HG02870 (cell line): ENCODE measurements at regions not wholly inside any gene's neighbourhood (a gene's known extent, or its start where the extent isn't known, plus 50 kb on each side); places are given as distances from the start of the nearest gene placed in this dataset.
"Not testable (repeated sequence)": the region's sequence is repeated elsewhere in the genome, so short reads cannot be mapped to it uniquely, and the experiment has no call there.

Experiments used
- ATAC-seq: cut with Tn5 transposase; IDR thresholded peaks from one replicate; pipeline ENCODE4 v1.9.1; 2021; ENCODE audit warnings: mild to moderate bottlenecking, moderate library complexity; ENCODE audit not compliant: unreplicated experiment

DNA sequence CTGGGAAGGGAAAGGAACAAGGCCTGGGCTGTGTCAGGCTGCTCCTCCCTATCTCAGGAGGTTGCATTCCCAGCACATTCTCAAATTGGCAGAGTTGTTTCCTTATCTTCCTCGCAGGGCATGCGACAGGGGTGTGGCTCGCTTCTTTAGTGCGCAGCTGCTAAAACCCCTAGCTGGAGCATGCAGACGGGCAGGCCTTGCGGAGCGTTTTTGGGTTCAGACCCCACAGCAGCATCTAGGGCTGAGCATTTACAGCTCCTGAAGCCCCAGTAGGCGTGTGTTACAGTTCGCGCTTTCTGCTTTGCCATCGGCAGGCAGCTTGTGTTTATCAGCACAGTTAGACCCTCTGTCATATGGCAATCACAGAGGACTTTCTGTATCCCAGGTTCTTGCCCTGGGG, 392.4 kb downstream of the TECRL start:
- no peak for ATAC-seq

DNA sequence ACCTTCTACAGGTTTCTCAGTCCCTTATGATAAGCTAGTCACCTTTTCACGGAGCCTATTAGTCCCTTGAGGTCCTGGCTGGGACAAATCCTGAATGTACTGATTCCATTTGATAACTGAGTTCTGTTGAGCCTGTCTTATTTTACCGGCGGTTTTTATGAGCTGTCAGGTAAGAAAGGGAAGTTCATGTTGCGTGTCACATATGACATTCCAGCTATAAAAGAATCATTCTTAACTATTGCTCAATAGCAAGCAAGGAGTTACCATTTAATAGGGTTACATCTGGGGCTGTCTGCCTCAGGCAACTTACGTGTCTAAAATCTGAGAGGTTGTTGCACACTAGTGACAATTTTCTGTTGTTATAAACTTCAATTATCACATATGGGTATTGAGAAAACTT, 394.6 kb downstream of the TECRL start:
- ATAC-seq, result no peak

DNA sequence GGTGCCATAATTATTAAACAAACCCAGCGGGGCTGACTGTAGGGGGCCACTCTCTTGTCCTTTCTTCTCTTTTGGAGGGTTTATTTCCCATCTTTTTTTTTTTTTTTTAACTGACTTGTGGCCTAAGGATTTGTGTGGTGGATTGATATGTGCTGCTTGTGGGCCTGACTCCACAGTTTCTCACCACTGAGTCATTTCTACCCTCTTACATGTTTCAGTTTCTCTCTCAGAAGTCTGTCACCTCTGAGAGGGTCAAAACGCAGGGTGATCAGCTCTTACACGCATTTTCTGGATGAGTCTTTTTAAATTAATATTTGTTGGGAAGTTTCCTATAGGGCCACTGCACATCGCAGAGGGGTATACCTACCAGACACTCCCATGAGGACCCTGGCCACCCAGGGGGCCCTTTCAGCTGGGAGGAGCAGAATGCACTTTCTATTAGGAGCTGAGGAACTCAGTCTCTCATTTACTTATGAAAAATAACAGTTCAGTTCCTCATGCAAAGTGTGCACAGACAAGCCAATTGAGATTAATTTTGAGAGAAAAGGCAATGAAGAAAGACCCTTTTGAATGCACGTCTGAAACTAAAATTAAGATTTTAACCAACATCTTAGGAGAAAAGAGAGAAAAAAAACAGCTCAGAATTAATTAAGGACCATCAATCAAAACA, 407.9 kb downstream of the TECRL start:
- peak; percentile 100 for ATAC-seq

DNA sequence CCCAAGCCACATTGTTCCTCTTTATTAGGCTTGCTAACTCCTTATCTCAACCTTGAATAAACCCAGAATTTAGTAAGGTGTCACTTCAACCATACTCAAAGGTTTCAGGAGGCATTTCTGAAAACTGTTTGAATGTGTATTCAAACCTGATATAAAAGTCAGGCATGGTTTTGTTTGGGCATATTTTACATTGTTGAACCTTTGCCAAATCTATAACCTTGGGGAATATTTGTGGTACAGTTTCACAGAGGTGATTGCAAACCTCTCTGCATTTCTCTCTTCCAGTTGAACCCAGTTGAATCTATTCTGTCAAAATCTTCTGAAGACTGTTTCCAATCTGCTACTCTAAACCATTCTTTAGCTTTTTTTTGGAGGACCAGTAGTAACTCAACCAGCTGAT, 409.0 kb downstream of the TECRL start:
- no peak for ATAC-seq

DNA sequence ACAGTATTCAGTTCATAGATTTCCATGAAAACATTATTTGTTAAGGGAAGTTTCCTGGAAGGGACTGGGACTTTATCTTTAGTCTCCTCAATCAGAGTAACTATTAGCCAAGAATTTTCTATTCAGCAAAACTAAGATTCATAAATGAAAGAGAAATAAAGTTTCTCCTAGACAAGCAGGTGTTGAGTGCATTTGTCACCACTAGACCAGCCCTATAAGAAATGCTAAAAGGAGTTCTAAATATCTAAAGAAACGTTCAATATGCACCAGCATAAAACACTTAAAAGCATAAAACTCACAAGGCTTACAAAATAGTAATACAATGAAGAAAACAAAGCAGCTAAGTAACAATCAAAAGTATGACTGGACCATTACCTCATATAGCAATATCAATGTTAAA, 423.0 kb downstream of the TECRL start:
- ATAC-seq, result no peak

DNA sequence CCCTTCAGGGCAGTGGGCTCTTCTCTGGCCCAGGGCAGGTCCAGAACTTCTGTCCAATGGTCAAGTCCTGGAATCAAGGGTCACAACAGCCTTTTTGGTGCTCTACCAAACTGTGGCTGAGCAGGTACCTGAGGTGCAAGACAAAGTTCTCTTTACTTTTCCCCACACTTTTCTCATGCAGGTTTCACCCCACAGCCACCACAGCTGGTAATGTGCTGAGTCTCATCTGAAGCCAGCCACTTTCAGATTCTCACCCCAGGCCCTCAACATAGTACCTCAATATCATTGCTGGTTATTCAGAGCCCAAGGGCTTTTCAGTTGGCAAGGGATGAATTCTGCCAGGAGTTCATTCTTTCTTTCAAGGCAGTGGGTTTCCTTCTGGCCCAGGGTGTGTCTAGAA, 426.0 kb downstream of the TECRL start:
- ATAC-seq, result no peak

DNA sequence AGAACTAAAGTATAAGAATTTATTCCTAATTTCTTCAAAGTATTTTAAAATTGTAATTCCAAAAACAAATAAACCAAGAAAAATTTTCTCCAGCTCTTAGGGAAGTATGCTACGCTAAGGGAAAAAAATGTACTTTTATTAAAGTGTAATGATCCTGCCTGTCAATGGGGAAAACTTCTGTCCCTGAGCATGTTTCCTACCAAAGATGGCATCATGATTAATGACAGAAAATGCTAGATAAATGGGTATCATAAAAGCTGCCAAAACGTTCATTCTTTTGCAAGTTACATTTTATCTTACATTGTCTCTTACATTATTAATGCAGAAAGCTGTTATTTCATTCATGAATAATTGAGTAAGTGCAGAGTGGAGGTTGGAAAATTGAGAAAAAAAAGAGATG, 443.4 kb downstream of the TECRL start:
- ATAC-seq, result no peak

DNA sequence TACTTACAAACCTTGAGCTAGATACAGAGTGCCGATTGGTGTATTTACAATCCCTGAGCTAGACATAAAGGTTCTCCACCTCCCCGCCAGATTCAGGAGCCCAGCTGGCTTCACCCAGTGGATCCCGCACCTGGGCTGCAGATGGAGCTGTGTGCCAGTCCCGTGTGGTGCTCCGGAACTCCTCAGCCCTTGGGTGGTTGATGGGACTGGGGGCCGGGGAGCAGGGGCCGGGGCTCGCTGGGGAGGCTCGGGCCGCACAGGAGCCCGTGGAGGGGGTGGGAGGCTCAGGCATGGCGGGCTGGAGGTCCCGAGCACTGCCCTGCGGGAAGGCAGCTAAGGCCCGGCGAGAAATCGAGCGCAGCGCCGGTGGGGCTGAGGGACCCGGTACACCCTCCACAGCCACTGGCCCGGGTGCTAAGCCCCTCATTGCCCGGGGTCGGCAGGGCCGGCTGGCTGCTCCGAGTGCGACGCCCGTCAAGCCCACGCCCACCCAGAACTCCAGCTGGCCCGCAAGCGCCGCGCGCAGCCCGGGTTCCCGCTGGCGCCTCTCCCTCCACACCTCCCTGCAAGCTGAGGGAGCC, 466.5 kb downstream of the TECRL start:
- not testable (repeated sequence) for ATAC-seq

DNA sequence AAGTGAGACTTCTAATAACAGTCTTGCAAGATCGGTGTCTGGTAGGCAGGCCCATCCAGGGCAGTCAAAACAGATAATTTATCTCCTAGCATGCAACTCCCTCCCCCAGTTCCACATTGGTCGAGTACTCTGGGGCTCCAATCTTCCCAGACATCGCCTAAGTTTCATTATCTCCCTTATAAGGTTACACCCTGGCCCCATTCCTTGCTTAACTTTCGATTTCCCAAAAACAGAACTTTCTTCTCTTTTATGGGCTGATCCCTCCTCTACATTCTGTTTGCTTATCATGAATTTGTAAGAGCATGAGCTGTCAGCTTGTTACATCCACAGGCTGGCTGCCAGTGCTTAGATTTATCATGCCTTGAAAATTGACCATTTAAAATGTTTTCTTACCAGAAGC, 471.3 kb downstream of the TECRL start:
- ATAC-seq, result no peak

DNA sequence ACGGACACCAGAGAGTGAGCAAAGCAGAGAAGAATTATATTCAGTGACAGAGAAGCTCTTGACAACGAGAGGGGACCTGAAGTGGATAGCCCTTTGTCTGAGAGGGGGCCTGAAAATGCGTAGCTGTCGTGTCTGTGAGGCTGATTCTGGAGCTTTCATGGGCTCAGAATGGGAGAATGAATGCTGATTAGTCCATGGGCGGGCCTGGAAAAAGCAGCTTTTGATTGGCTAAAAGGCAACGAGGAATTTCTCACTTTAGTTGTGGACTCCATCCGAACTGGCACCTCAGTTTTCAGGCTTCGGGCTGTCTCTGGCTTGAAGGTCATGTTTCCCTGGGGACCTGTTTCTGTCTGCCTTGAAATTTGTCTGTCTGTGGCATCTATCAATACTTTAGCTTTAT, 487.1 kb downstream of the TECRL start:
- ATAC-seq, result no peak

DNA sequence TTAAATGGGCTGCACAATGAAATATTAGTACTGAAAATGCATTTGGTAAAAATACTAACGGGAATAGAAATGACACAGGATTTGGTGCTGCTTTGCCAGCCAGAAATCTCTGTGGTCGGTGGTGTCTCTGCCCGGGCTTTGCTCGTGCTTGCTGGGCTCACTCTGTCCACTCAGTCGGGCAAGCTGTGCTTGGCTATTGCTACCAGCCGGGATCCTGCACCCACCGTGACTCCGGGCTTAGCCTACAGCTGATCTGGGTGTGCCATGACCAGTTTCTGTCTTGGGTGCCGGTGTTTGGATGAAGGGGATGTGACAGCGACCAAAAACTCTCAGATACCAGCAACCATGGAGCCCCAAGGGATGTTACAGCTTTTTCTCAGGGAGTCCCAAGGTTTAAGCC, 487.7 kb downstream of the TECRL start:
- ATAC-seq, result no peak

DNA sequence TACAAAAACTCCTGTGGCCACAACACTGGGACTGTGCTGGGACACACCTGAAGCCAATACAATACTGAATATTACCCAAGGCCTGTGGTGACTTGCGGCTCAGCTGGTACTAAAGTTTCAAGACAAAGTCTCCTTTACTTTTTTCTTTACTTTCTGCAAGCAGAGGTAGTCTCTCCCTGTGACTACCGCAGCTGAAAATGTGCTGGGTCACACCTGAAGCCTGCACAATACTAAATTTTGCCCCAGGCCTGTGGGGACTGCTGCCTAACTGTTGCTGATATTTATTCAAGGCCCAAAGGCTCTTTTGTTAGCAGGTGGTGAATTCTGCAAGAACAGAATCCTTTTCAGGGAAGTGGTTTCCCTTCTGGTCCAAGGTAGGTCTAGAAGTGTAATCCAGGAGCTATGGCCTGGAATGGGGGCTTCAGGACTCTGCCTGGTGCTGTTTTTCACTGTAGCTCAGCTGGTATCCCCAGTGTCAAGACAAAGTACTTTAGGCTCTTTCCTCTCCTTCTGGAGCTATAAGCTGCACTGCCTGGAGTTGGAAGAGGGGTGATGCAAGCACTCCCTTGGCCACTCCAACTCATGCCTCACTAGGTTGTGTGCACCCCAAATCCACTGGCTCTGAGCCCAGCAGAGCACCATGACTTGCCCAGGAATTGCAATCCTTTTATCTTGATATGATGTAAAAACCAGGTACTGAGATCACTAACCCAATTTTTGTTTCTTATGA, 489.4 kb downstream of the TECRL start:
- ATAC-seq, result no peak

DNA sequence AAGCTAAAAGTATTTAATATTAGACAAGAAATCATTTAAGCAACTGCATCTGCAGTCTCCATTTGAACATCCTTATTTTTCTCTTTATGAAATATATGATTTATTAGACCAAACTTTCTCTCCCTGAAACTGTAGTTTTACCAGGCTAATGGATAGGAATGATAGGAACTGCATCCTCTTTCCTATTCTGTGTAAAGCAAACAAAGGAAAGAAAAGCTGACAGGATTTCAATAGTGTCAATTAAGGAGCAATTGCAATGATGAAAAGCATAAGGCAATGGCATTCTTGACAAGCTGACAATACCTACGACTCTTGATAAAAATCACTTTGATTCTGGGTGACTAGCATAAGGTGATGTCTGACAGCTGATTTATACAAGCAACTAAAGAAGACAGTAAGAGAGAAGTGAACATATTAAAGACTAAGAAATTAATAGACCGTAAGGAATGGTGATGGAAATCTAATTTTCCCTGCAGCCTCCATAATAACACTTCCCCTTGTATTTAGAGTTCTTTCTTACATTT, 502.5 kb downstream of the TECRL start:
- no peak for ATAC-seq

DNA sequence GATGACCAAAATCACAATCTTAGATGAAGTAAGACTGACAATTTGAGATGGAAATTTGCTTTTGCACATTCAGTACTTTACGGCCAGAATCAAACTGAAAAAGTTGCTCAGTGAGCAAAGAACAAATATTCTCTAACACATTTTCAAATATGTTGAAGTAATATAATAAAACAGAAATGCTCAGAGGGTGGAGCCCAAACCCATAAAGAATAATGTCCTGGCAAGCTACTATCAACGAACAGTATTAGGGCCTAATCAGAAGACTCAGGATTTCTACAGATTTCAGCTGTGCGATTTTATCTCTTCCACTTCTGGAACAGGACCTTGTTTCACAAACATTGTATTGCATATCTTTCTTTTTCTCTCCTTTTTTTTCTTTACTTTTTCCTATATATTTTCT, 505.0 kb downstream of the TECRL start:
- ATAC-seq, result no peak

DNA sequence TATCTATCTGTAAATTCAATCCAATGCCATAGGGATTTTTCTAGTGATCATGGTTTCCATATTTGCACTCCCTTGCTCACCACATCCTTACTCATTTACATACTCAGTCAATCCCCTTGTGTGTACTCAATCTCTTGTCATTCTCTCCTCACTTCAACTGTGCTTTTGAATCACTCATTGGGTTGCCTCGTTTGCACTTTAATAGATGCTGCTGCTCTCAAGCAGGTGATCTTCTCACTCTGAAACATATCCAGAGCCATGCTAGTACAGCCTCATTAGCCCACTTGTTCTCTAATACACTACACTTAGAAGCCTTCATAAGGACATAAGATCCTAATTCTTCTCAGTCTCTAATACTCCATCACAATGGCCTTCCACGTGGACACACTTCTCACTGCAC, 507.9 kb downstream of the TECRL start:
- no peak for ATAC-seq

DNA sequence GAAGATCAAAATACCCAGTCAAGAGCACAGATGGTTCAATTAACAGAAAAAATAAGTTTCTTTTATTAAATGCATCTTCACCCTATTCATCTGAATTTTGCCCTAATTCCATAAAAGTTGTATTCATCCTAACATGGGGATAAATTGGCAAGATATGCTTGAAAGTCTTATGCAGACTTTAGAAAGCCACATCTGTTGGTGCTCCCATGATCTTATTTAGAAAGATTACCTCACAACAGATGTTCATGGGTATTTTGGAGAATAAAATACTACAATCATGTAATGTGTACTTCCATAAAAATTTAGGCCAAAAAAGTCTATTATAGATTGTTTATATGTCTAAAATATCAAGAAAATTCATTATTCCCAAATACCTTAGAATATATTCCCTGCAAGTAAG, 510.3 kb downstream of the TECRL start:
- no peak for ATAC-seq

DNA sequence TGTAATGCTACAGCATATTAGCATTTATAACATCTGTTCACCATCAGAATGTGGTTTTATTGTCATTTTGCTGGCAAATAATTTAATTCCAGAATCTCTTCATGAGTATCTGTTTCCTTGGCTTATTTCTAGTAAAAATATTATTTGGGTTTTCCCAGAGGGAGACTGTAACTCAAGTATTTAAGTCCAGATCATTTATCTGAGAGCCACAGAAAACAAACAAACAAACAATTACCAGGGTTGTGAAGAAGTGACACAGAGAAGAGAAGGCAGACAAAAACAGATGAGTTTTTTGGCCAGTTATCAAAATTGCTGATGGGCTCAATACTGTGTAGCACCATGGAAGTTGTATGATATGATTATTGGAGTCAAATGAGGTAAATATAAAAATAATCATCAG, 515.1 kb downstream of the TECRL start:
- ATAC-seq, result no peak

DNA sequence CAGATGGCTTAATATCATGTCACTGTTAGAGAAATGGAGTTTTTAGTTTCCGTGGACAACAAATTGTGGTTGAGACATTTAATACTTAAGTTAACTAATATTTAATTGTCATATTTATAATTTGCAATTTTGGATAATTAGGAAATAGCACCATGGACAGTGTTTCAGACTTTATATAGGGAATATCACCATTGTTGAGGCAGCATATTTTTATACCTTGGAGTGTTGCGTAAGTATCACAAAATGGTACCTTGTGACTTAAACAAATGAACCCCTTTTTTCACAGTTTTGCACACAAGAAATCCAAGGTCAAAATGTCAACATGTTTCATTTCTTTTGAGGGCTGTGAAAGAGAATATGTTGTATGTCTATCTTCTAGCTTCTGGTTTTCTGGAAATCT, 539.9 kb downstream of the TECRL start:
- no peak for ATAC-seq

DNA sequence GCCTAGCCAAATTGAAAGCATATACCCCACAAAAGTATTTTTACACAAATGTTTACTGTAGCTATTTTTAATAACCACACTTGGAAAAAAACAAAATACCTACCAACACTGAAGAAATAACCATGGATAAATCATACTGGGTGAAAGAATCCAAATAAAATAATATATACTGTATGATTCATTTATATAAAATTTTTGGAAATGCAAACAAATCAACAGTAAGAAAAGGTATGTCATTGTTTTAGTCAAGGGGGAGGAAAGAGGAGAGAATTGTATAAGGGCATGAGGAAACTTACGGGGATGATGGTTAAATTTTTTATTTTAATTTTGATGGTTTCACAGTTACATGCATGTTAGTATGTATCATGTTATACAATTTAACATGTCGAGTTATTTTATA, 557.8 kb downstream of the TECRL start:
- ATAC-seq, result no peak

DNA sequence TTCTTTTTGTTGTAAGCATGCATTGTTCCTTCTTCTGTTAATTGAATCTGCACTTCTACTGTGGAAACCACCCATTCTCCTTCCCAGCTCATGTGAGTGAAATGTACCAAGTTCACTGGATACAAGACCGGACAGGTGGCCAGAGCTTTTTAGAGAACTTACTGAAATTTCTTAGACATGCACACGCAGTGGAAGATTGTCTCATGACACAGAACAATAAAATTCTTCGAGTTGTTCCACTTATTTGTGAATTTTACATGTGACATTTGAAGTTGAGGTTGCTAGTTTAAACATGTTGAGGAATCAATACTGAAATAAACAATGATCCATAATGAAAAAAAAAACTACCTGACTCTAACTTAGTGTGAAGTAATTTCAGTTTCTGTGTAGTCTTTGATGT, 568.0 kb downstream of the TECRL start:
- ATAC-seq, result no peak

DNA sequence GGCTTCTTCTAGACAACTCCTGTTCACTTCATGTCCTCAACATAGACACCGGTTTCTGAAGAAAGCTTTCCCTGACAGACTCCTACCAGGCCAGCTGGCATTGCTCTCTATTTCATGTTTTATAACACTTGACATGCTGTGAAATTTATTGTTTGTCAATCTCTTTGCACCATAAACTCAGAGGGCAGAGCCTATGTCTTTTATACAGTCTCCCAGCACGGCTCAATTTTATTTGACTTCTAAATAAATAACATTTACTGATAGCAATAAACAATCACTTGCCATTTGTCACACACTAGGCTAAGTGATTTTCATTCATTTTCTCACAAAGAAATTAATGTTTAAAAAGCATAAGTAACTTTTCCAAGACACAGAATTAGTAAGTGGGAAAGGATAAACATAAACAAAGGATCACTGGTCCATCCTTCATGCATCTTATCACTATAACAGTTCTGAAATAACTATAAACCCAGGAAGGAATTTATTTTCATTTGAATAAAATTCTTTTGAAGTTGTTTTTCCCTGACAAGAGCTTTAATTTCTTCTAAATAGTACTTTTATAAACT, 577.6 kb downstream of the TECRL start:
- ATAC-seq, result no peak
